NT2/D1 (cell line): ENCODE measurements at regions not wholly inside any gene's neighbourhood (a gene's known extent, or its start where the extent isn't known, plus 50 kb on each side); places are given as distances from the start of the nearest gene placed in this dataset.

Experiments
- SUZ12 ChIP-seq: IDR thresholded peaks from 2 replicates; pipeline ENCODE4 v1.6.1; 2011; ENCODE audit not compliant: insufficient read length, insufficient read depth; ENCODE audit errors: extremely low read depth
- YY1 ChIP-seq: IDR thresholded peaks from 2 replicates; pipeline ENCODE4 v1.6.1; 2011; ENCODE audit not compliant: insufficient read length, insufficient read depth
- ZNF274 ChIP-seq: IDR thresholded peaks from 2 replicates; pipeline ENCODE4 v1.6.1; 2011; ENCODE audit warnings: mild to moderate bottlenecking, low read depth, low read length

- TF ChIP-seq SUZ12 (no peak), YY1 (no peak), ZNF274 (no peak)
Observed at GRCh38 chr3:193875601-193876321, 260.2 kb upstream of the HES1 start.
